Breast epithelium (tissue), 3 donors: ENCODE measurements at regions not wholly inside any gene's neighbourhood (a gene's known extent, or its start where the extent isn't known, plus 50 kb on each side); places are given as distances from the start of the nearest gene placed in this dataset.

Experiments
- POLR2A ChIP-seq: fragments of 450-650 bp; IDR thresholded peaks from one replicate; pipeline ENCODE4 v1.6.1; 2016; ENCODE audit warnings: antibody characterized with exemption, mild to moderate bottlenecking, moderate library complexity
- POLR2AphosphoS5 ChIP-seq, 3 donors: sonication (generic); formaldehyde crosslinking; IDR thresholded peaks; one replicate each; pipeline ENCODE4 v1.6.1; 2017; ENCODE audit warnings: antibody characterized with exemption in 3 of 3
- TF ChIP-seq, protein P1 (sequence below), 3 donors: fragments of 450-650 bp; IDR thresholded peaks; one replicate each; pipeline ENCODE4 v1.5.1; 2016 to 2017; ENCODE audit warnings: antibody characterized with exemption in 3 of 3, mild to moderate bottlenecking in 3 of 3, moderate library complexity in 3 of 3

DNA sequence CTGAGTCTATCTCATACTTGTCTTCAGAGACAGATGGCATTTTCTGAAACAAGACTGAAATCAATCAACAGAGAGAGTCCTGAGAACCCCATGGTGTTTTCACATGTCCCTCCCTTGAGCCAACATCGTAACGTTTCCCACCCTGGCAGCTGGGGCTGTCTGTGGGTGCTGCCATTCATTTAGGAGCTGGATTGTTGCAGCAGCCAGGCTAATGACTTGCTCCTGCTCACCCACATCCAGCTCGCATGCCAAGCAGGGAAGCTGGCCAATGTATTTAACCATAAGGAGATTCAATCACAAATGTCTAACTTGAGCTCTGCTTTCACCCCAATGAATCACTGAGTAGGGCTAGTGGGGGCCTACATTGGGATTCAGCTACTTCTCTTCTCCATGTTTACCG is 146.1 kb downstream of the ADRA2A start:
- TF ChIP-seq, protein P1, sequence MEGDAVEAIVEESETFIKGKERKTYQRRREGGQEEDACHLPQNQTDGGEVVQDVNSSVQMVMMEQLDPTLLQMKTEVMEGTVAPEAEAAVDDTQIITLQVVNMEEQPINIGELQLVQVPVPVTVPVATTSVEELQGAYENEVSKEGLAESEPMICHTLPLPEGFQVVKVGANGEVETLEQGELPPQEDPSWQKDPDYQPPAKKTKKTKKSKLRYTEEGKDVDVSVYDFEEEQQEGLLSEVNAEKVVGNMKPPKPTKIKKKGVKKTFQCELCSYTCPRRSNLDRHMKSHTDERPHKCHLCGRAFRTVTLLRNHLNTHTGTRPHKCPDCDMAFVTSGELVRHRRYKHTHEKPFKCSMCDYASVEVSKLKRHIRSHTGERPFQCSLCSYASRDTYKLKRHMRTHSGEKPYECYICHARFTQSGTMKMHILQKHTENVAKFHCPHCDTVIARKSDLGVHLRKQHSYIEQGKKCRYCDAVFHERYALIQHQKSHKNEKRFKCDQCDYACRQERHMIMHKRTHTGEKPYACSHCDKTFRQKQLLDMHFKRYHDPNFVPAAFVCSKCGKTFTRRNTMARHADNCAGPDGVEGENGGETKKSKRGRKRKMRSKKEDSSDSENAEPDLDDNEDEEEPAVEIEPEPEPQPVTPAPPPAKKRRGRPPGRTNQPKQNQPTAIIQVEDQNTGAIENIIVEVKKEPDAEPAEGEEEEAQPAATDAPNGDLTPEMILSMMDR (IDR thresholded peaks at IDR 0.05): no peak
- TF ChIP-seq POLR2A (no peak), POLR2AphosphoS5 (IDR thresholded peaks at IDR 0.05) (no peak)
